Ureter (tissue), 1 donor: ENCODE measurements at regions not wholly inside any gene's neighbourhood (a gene's known extent, or its start where the extent isn't known, plus 50 kb on each side); places are given as distances from the start of the nearest gene placed in this dataset.
"Not testable (repeated sequence)": the region's sequence is repeated elsewhere in the genome, so short reads cannot be mapped to it uniquely, and the experiment has no call there.

ENCODE experiments used
- DNase-seq: peaks from one replicate; pipeline ENCODE4 v3.0.0-alpha.2; 2020; ENCODE audit warnings: low spot score
- donor health status: DM: yes; HTN: yes; CAD: no.

DNA sequence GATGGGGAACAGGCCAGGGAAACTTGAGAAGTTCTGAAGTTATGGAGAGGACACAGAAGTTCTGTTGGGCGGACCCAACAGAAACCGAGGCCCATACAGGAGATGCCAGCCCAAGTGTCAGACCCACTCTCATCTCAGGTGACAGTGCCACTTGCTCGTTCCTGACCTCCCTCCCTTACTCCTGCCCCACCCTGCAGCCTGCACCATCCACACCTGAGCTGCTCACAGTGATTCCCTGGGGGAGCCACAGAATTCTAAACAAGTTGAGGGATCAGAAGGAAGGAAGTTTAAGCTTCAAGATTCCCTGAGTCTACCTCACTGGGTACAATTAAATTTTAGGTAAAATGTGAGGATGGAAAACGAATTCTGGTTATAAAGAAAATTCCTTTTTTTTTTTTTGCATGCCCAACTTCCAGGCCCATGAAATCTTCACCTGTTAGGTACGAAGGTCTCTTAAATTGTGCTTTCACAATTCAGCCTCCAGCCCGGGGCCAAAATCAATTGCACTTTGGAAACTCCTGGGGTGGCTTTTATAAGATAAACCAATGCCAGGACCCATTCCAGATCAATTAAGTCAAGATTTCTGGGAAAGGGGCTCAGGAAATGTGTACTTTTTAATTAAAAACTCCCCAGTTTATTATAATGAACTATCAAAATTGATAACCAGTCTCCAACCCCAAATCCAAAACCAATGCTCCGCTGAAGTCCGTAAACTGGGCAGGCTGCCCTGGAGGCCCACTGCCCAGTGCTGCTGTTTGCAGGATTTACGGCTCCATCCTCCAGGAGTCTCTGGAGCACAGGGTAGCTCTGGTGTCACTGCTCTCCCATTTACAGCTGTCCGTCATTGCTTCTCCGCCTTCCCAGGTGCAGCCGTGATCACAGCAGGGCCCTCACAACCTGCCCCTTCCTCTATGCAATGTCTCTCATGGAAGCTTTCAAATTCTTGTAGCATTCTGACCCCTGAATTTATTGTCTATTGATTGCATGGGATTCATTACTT, 643.5 kb downstream of the UQCRFS1 start:
- DNase-seq, result no peak

DNA sequence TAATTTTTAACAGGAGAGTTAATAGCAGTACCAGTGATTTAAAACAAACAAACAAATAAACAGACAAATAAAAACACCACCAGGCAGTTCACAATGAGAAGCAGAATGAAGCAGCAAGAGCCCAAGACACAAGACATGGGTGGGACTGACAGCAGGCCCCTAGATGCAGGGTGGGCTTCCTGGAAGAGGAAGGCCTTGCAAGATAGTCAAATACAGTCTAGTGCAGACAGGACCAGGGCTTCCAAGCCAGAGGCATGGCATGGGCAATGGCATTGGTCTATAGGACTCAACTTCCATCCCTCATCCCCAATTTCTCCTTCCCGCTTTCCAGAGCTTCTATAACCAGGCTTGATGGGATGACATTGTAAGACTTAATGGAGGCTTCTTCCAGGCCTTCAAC, 645.1 kb downstream of the UQCRFS1 start:
- no peak for DNase-seq

DNA sequence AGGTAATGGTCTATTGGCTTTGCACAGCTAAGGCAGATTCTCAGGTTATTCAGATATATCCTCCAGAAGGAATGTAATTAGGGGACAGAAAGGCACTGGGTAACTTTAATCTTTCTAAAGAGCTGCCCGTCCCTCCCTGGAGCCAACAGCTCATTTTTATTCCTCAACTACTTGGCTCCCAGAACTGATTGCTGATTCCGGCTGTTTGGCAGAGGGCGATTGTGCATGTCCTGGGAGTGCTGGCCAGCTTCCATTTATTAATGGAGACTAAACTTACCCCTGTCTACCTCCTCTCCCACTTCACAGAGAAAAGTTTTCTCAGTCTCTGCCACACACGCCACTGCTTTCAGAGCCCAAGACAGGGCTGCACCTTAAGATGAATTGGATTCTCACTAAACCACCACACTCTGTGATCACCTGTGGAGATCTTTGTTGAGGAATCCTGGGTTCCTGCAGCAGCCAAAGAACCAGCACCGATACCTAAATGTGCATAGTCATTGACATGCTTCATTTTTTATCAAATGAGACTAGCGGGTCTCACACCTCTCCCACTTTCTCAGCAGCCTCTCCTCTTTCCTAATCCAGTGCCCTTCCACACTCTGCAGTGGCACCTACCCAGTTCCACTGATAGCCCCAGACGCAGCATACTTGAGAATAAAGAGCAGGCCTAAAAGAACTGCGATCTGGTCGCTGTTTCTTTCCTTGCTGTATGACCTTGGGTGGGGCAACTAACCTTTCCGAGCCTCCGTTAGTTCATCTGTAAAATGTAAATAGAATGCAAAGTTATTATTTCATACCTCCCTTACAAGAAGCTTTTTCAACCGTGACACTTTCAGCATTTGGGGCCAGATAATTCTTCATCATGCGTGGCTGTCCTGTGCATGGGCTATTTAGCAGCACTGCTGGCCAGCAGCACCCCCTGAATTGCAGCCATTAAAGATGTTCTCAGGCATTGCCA, 648.7 kb downstream of the UQCRFS1 start:
- no peak for DNase-seq

DNA sequence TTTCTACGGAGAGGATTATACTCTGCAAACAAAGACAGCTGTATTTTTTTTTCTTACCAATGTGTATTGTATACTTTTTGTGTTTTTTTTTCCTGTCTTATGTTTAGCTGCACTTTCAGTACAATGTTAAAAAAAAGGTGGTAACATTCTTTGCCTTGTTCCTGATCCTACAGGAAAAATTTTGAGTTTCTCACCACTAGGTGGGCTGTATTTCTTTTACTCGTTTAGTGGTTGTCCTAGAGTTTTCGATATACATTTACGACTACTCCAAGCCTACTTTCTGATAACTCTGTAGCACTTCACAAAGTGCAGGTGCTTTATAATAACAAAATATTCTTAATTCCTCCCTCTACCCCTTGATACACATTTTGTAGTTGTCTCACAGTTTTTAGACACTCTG, 652.2 kb downstream of the UQCRFS1 start:
- DNase-seq, result no peak

DNA sequence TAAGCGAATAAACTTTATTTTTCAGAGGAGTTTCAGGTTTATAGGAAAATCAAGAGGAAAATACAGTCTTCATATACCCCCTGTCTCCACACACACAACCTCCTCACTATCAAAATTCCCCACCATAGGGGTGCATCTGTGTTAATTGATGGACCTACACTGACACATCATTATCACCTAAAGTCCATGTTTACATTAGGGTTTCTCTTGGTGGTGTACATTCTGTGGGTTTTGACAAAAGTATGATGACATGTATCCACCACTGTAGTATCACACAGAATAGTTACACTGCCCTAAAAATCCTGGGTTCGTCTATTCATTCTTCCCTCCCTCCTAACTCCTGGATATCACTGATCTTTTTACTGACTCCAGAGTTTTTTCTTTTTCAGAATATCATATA, 654.2 kb downstream of the UQCRFS1 start:
- no peak for DNase-seq

DNA sequence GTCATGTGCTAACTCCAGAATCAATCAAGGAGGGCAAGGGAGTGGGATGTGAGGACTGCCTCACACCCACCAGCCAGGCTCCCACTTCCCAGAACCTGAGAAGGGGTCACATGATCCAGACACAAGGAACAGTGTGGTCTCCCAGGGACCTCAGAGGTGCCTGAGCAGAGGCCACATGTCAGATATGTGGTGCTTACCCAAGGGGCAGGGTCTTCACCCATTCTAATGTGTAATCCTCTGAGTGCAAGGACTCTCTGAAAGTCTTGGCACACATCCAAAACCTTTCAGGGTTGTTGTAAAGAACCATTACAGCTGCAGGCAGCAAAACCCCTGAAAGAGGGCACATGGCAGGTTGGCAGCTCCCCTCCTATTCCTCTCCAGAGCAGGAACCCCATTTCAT, 656.6 kb downstream of the UQCRFS1 start:
- DNase-seq, result no peak

GRCh38 chr19:28555317-28555716, 657.6 kb downstream of the UQCRFS1 start:
- no peak for DNase-seq

GRCh38 chr19:28554321-28555091, 658.4 kb downstream of the UQCRFS1 start:
- no peak for DNase-seq

DNA sequence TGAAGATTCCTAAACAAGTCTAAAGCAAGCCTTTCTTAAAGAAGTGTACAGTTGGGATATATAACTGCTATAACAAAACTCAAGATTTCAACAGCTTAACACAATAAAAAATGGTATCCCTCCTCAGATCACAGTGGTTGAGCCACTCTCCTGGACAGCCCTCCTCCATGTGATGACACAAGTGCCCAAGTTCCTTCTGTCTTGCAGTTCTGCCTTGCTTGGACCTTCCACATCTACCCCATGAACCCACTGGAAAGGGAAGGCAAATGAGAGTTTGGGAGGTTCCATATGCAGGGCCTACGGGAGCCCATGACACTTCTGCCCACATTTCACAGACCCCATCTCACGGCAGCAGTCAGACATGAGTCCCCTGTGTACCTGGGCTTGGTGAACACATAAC, 659.2 kb downstream of the UQCRFS1 start:
- no peak for DNase-seq

GRCh38 chr19:28553005-28553404, 659.9 kb downstream of the UQCRFS1 start:
- DNase-seq, result no peak

DNA sequence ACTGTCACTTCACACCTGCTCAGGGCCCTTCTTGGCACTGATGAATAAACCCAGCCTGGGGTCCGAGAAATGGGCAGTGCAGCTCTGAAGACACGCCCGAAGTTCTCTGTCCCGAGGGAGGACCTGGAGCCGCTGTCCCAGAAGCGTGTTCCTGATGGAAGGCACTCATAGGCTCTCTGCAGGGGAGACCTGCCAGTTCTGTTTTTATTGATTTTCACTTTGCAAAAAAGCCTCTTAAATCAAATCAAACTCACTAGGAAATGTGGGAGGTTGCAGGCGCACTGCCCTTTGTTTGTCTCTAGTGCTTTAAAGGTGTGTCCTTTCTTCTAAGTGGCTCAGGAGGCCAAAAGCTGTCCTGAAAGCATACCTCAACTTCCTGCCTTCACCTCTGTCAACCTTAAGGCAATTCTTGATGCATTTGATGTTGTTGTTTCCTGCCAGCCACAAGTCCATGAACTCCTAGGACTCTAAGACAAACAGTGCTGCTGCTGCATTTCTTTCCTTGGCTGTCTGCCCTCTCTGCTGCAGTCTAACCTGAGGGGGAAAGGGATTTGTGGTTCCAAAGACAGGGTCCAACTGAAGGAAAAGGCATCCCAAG, 663.2 kb downstream of the UQCRFS1 start:
- DNase-seq, result no peak

DNA sequence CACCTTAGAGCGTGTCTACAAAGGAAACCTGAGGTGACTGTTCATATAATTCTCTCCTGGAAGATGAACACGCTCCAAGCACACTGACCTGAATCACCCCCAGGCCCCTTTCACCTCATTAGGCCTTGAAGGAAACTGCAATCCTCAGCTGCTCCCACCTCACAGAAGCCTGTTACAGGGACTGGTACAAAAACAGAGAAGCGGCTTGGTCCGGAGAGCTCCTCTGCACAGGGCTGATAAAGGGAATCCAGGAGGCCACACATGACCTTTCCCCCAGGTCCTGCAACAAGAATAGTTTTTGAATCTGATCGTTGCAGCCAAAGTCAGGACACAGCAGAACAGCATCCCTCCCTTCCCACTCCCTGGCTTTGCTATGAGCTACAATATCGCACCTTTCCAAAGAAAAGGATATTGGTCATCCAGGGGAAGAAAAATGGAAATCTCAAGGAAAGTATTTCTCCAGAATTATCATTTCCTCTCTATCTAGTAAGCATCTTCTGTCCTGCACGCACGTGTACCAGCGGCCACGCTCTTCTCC, 666.7 kb downstream of the UQCRFS1 start:
- DNase-seq, result no peak

GRCh38 chr19:28545397-28545796, 667.6 kb downstream of the UQCRFS1 start:
- DNase-seq, result not testable (repeated sequence)

- no peak for DNase-seq
Measured at GRCh38 chr19:28544451-28545261, 668.3 kb downstream of the UQCRFS1 start.

DNA sequence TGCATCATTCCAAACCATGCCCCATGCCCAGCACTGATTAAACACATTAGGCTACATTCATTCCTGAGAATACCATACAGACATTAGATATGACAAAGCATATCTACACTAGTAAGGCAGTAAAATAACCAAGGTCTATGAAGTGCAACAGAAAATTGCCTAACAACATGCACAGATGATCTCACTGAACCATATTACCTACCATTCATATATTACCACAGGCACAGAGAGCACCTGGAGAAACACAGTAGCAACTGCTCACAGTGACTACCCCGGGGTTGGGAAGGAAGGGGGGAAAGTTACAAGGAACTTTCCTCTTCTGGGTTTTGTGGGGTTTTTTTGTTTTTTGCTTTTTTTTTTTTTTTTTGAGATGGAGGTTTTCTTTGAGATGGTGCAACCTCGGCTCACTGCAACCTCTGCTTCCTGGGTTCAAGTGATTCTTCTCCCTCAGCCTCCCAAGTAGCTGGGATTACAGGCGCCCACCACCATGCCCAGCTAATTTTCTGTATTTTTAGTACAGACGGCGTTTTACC, 669.6 kb downstream of the UQCRFS1 start:
- DNase-seq, result no peak

GRCh38 chr19:28542394-28543243, 670.3 kb downstream of the UQCRFS1 start:
- no peak for DNase-seq

DNA sequence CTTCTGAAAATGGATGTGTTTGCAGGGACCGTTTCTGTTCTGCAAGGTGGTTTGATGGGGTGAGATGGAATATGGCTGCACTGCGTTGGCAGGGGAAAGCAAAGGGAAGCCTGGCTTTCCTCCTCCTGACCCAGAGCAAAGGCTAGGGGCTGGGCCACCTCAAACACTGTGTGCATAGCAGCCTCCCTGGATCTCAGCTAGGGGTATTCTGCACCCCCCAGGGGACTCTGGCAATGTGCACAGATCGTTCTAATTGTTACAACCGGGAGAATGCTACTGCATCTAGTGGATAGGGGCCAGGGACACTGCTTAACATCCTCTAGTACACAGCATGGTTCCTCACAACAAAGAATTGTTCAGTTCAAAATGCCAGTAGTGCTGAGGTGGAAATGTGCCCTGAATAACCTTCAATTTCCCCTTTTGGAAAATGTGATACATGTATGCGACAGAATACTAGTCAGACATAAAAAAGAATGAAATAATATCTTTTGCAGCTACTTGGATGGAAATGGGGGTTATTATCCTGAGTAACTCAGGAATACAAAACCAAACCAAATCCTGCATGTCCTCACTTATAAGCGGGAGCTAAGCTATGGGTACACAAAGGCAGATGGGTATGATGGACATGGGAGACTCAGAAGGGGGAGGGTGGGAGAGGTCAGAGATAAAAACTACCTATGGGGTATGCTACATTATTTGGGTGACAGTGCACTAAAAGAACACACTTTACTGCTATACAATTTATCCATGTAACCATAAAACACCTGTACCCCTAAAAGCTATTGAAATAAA, 671.2 kb downstream of the UQCRFS1 start:
- no peak for DNase-seq

DNA sequence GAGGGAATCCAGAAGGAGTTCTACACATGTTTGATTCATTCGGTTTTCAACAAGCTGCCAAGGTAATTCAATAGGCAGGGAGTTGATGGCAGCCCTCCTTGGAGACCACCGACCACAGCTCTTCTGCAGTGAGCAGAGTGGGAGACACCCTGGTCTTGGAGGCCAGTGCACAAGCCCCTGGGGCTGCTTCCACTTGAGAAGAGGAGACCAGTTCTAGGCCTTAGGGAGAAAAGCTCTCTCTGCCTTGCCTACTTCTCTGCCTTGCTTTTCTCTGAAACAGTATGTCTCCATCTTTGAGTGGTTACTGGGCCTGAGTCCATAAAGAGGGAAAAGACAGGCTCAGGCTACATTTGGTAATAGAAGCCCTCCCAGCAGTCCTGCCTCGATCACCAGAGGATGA, 671.9 kb downstream of the UQCRFS1 start:
- DNase-seq, result no peak
